Activated CD8-positive, alpha-beta memory T cell treated with anti-CD3 and anti-CD28 coated beads for 4 hours (primary cell): ENCODE measurements at regions not wholly inside any gene's neighbourhood (a gene's known extent, or its start where the extent isn't known, plus 50 kb on each side); places are given as distances from the start of the nearest gene placed in this dataset.

Source experiments
- DNase-seq, 2 donors: peaks; one replicate each; pipeline ENCODE4 v3.0.0-alpha.2; 2020; ENCODE audit warnings: low read depth in 2 of 2

DNA sequence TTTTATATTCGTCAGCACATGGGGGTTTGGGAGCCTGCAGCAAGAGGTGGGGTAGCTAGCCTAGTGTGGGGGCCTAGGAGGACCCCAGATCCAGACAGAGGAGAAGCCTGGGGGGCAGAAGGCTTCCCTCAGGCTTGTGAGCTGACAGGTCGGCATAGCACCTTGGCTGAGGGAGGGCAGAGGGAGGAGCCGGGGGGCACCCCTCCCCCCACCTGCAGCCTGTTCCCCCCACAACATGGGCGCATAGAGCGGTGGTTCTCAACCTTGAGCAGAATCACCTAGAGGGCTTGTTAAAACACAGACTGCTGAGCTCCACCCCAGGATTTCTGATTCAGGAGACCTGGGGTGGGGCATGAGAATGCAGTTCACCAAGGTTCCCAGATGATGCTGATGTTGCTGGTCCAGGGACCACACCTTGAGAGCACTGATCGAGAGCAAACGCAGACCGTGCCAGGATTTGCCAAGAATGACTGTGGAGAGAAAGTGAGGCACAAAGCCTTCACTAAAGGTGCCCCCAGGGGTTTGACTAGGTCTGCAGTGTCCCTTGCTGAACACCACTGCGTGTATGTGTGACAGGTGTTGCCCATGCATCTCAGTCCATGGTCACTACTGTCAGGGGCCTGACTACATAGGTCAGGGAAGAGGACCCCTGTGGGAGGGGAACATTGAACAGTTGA lies 163.3 kb downstream of the MACROH2A1 start:
- DNase-seq, result no peak

- DNase-seq, result no peak
Measured at GRCh38 chr5:135234666-135235401, 164.2 kb downstream of the MACROH2A1 start.

GRCh38 chr5:135234242-135234641 lies 164.8 kb downstream of the MACROH2A1 start:
- DNase-seq, result no peak

GRCh38 chr5:135233477-135233876 lies 165.6 kb downstream of the MACROH2A1 start:
- no peak for DNase-seq

DNA sequence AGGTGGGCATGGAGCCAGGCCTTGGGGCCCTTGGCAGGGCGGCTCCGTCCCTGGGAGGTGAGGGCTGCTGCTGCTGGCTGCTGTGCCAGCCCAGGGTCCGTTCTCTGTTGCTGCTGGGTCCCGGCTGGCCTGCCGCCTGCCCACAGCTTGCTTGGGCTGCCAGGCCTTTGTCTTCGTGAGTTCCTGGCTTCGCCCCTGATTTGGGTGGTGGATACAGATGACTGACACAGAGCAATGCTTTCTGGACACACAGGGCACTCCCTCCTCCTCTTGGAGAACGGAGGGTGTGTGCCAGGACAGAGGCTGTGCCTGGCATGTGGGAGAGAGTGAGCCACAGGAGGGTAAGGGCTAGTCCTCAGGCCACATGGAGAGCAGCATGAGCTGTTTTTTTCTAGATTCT lies 166.1 kb downstream of the MACROH2A1 start:
- no peak for DNase-seq

GRCh38 chr5:135231289-135231688 lies 167.7 kb downstream of the MACROH2A1 start:
- no peak for DNase-seq

GRCh38 chr5:135230251-135230925 lies 168.6 kb downstream of the MACROH2A1 start:
- no peak for DNase-seq

GRCh38 chr5:135229679-135230132 lies 169.3 kb downstream of the MACROH2A1 start:
- DNase-seq, result no peak

DNA sequence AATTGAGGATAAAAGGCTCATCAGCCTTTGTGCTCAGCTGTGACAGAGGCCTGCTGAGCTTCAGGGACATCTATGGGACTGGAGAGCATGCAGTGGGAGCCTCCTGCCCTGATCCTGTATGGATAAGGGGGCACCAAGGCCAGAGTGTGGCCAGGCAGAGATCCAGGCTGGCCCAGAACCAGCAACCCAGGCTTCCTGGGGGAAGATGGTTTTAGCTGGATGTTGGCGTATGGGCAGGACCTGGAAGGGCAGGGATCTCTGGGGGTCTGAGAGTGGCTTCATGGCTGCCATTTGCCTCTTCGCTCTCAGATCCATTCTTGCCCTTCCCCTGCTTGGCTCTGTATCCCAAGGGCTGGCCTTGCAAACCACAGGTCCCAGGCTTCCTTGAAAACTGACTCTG lies 169.9 kb downstream of the MACROH2A1 start:
- DNase-seq, result no peak

GRCh38 chr5:135228222-135228621 lies 170.8 kb downstream of the MACROH2A1 start:
- DNase-seq, result no peak

GRCh38 chr5:135227064-135228022 lies 171.7 kb downstream of the MACROH2A1 start:
- no peak for DNase-seq

DNA sequence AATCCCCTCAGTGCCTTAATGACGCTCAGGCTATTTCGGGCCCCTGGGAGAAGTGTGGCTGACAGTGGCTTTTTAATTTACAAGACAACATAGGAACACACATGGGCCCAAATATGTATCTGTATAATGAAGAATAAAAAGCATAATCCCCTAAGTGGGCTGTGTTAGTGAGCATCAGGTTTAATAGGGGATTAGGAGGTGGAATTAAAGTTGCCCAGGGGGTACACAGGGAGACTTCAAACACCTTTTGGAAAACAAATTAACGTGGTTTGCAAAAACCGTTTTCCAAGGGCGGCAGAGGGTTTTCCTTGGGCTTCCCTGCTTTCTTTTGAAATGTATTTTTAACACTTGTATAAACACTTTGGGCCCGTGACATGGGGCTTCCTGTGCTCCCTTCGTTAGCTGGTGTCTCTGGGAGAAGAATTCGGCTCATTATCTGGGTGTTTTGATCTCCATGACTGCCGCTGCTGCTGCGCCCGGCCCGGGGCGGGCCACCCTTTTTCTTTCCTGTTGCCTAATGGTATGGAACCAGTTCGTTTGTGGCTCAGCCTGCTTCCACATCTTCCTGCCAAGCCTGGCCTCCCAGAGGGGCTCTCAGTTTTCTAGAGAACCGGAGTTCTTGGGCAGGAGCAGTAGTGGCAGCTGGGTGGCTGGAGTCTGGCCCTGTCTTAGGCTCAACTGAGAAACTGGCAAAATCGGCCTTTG lies 173.0 kb downstream of the MACROH2A1 start:
- no peak for DNase-seq

DNA sequence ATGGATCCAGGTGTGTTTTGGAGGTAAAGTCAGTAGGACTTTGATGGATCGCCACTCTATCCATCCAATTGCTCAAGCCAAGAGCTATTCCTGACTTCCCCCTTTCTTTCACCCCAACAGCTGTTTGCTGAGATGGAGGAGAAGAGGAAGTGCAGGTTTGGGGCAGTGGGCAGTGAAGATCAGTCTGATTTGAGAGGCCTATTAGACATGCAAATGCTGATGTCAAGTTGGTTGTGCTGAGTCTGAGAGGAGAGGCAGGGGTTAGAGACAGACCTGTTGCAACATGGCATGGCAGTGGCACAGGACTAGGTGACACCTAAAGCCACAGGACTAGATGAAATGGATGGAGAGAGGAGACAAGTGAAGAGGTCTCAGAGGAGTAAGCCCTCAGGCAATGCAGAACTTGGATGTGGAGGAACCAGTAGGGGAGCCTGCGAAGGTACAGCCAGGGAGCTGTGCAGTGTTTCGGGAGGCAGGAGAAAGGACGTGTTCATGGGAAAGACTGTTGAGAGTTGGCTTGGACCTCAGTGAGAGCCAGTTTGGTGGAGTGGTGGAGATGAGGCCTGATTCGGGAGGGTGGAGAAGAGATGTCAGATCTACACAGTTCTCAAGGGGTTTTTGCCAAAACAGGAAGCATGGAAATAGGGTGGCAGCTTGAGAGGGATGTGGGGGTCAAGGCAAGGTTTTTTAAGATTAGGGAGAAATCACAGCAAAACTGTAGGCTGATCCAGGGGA lies 175.0 kb downstream of the MACROH2A1 start:
- no peak for DNase-seq

DNA sequence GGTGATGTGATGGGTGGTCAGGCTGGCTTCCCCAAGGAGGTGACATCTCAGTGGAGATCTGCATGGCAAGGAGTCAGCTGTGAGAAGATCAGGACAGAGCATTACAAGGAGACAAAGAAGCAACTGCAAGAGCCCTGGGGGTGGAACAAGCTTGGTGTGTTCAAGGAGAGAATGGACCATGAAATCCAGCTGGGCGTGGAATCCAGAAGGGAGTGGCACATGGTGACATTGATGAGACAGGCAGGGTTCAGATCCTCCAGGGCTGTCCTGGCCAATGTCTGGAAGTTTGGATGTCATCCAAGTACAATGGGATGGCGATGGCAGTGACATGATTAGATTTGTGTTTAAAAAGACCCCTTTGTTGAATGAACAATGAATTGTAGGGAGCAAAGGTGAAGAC lies 175.6 kb downstream of the MACROH2A1 start:
- DNase-seq, result no peak

DNA sequence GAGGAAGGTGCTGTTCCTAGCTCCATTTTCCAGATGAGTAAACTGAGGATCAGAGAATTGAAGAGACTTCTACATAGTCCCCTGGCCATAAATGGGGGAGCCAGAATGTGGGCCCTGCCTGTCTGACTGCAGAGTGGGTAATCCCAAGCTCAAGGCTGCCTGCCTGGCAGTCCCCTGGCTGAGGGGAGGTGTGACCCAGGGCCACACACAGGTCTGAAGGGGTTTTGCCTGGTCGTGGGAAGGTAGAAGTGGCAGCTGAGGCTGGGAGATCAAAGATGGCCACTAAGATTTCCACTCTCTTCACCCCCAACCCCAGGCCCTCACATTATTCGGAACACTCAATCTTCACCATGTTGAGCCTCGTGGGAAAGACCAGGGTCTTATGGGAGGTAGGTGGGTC lies 176.3 kb downstream of the MACROH2A1 start:
- no peak for DNase-seq

DNA sequence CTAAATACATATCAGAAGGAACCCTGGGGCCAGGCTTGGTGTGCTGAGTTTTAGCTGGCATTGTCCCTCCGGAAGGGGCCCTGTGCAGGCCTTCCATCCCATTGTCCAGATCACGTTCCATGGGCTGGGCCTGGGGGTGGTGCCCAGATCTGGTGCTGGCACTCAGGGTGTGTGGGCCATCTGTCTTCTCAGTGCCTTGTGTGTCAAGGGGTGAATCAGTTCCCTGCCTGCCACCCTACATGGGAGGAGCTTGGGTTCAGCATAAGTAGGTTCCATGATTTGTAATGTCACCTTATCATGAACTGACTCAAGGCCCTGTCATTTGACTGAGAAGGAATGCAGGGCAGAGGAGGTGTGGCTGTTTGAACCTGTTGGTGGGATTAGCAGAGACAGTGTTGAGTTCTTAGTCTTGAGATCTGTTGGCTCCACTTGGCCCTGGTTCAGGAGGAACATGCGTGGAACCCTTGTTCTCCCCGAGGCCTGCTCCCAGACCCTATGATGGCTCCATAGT lies 176.8 kb downstream of the MACROH2A1 start:
- DNase-seq, result no peak

DNA sequence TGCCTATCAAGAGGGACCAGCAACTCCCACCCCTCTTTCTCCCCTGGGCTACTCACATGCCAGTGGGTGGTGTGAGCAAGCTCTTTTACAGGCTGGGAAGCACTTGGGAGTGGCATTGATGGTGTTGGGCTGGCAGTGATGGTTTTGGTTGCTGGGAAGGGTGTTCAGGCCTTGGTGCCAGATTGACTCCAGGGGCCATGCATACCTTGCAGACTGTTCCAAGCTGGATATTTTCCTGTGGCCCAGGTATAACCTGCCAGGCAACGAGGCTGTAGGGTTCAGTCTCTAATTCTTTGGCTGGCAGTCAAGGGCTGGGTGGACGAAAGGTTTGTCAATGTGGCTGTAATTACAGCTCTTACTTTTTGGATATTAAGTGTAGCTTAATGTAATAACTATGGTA lies 177.3 kb downstream of the MACROH2A1 start:
- DNase-seq, result no peak

DNA sequence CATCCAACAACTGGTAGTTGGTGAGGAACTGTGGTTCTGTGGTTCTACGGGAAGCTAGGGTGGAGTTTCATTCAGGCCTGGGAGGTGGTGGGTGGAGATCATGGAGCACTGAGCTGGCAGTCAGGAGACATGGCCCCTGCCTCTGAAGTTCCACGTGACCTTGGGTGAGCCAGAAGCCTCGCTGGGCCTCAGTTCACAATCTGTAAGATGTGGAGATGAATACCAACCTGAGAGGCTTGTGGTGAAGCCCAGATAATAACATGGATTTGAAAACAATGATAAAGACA lies 177.9 kb downstream of the MACROH2A1 start:
- DNase-seq, result no peak

- no peak for DNase-seq
Measured at GRCh38 chr5:135220394-135221186, 178.4 kb downstream of the MACROH2A1 start.

- DNase-seq, result no peak
Measured at GRCh38 chr5:135219868-135220267, 179.2 kb downstream of the MACROH2A1 start.
